GM13976 (cell line): ENCODE measurements at regions not wholly inside any gene's neighbourhood (a gene's known extent, or its start where the extent isn't known, plus 50 kb on each side); places are given as distances from the start of the nearest gene placed in this dataset.

Experiments
- DNase-seq: peaks from one replicate; pipeline ENCODE4 v3.0.0; 2012; ENCODE audit warnings: low spot score
- CTCF ChIP-seq: IDR thresholded peaks from 2 replicates; pipeline ENCODE4 v1.5.1; 2012; ENCODE audit warnings: borderline replicate concordance, mild to moderate bottlenecking; ENCODE audit not compliant: insufficient read depth; ENCODE audit errors: extremely low read depth, missing control alignments, control extremely low read depth
- in situ Hi-C: fragments of 300-500 bp; cut with MboI; formaldehyde crosslinking; loops from one replicate; pipeline ENCODE4 v1.12.0; 2022; ENCODE audit warnings: low sequenced_read_pairs, mixed read lengths, inconsistent platforms; ENCODE audit not compliant: unreplicated experiment

DNA sequence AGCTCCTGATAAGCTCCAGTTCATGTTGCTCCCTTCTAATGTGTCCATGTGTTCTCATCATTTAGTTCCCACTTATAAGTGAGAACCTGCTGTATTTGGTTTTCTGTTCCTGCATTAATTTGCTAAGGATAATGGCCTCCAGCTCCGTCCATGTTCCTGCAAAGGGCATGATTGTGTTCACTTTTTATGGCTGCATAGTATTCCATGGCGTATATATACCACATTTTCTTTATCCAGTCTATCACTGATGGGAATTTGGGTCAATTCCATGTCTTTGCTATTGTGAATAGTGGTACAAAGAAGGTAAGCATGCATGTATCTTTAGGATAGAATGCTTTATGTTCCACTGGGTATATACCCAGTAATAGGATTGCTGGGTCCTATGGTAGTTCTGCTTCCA lies 197.2 kb upstream of the ITM2A start:
- no peak for DNase-seq
- in situ Hi-C loops: no loop called here
- TF ChIP-seq CTCF: no peak

DNA sequence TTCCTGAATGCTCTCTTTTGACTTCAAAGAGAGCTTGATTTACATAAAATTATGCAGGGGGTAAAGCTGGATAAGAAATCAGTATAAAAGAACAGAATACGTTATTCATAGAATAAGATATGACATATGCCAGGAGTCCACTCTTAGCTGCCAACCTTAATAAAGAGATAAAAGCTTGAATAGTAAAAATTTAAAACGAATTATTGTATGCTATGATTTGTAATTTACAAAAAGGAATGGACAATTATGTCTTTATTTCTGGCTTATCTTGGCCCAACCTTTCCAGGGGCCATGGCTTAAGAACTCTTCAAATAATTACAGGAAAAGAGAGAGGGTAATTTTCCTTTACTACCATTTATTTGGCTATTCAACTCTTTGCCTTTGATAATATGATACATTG lies 192.2 kb upstream of the ITM2A start:
- no peak for TF ChIP-seq CTCF
- in situ Hi-C loops: no loop called here
- no peak for DNase-seq

GRCh38 chrX:79557212-79557611 lies 190.1 kb upstream of the ITM2A start:
- in situ Hi-C loops: no loop called here

DNA sequence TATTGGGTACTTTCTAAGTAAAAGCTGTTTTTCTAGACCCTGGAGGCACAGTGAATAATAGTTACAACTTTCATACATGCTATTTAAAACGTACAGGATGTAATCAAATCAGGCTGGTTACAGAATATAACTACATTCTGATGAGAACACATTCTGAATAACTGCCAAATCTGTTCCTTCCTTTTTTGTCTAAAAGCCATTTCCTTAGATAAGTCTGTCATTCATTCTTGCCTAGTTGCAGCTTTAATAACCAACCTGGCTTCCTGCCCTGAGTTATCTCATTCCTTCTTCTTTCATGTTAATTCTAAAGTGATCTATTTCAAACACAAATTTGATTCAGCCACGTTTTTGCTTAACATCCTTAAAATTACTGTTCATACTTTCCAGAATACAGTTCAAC lies 189.7 kb upstream of the ITM2A start:
- DNase-seq: no peak
- TF ChIP-seq CTCF: no peak
- in situ Hi-C loops: no loop called here

More at GRCh38 chrX:79557212-79557611, 190.1 kb upstream of the ITM2A start:
- no peak for DNase-seq
- no peak for TF ChIP-seq CTCF

- DNase-seq: no peak
- in situ Hi-C loops: no loop called here
- TF ChIP-seq CTCF: no peak
Measured at GRCh38 chrX:79530310-79531108, 163.4 kb upstream of the ITM2A start.

GRCh38 chrX:79524642-79525041 lies 157.5 kb upstream of the ITM2A start:
- in situ Hi-C loops: no loop called here
- no peak for DNase-seq

More at GRCh38 chrX:79524642-79525041, 157.5 kb upstream of the ITM2A start:
- peak; percentile 12 for TF ChIP-seq CTCF
